ENCODE measurements at regions not wholly inside any gene's neighbourhood (a gene's known extent, or its start where the extent isn't known, plus 50 kb on each side); places are given as distances from the start of the nearest gene placed in this dataset.
A peak's percentile ranks its signal among the peaks of the same experiment; 100 is the strongest.

- TF ChIP-seq ZHX2 (IDR thresholded peaks at IDR 0.05; ENCODE audit: low read depth) (no peak), ZHX2 (CRISPR knock-in tag; IDR thresholded peaks at IDR 0.05; ENCODE audit: borderline replicate concordance) (no peak; the same call in 1 of the 2 replicates), ZNF660 (CRISPR knock-in tag; IDR thresholded peaks at IDR 0.05; ENCODE audit: borderline replicate concordance, low read depth) (no peak), PBX2 (CRISPR knock-in tag; IDR thresholded peaks at IDR 0.05) (no peak), BCL6 (CRISPR knock-in tag; IDR thresholded peaks at IDR 0.05) (peak; percentile 98), MEF2D (CRISPR knock-in tag; IDR thresholded peaks at IDR 0.05) (no peak), RNF219 (CRISPR knock-in tag; IDR thresholded peaks at IDR 0.05) (no peak), ZBTB26 (CRISPR knock-in tag; IDR thresholded peaks at IDR 0.05; ENCODE audit: borderline replicate concordance) (peak; percentile 81; the same call in 1 of the 2 replicates), MYNN (CRISPR knock-in tag; IDR thresholded peaks at IDR 0.05; ENCODE audit: low read depth) (no peak), ZNF414 (CRISPR knock-in tag; IDR thresholded peaks at IDR 0.05) (0 out of 2 replicates have a peak, but pooled peaks have one; percentile 38), ZSCAN5A (CRISPR knock-in tag; IDR thresholded peaks at IDR 0.05; ENCODE audit: borderline replicate concordance) (peak; percentile 4; the same call in 1 of the 2 replicates), NFE2 (CRISPR knock-in tag; IDR thresholded peaks at IDR 0.05) (no peak), ZNF709 (CRISPR knock-in tag; IDR thresholded peaks at IDR 0.05) (no peak)
These were observed 147.1 kb downstream of the ZNF608 start (continued) for GRCh38 chr5:124599028-124599973.
